Activated T-helper 1 cell treated with anti-CD3 and anti-CD28 coated beads, Interleukin-12 subunit alpha, Interleukin-12 subunit beta, Interleukin-2, Interleukin-4 antibody, amounts not matched to agents 30 ng/mL and 10 ng/mL and 1 ng/mL, durations not matched to agents 14 hours and 24 hours and 36 hours (primary cell): ENCODE measurements at regions not wholly inside any gene's neighbourhood (a gene's known extent, or its start where the extent isn't known, plus 50 kb on each side); places are given as distances from the start of the nearest gene placed in this dataset.
"Not testable (repeated sequence)": the region's sequence is repeated elsewhere in the genome, so short reads cannot be mapped to it uniquely, and the experiment has no call there.

Experiments used
- DNase-seq: peaks from one replicate; pipeline ENCODE4 v3.0.0; 2021; ENCODE audit warnings: low spot score
- H3K27ac Mint-ChIP-seq: one replicate; pipeline ENCODE4 v1.8.0; 2021; ENCODE audit warnings: mild to moderate bottlenecking, mixed read lengths
- H3K27me3 Mint-ChIP-seq: one replicate; pipeline ENCODE4 v1.8.0; 2022; ENCODE audit warnings: mild to moderate bottlenecking, moderate library complexity, mixed read lengths; ENCODE audit not compliant: insufficient read depth
- H3K36me3 Mint-ChIP-seq: one replicate; pipeline ENCODE4 v1.8.0; 2021; ENCODE audit warnings: low read depth, mixed read lengths
- H3K4me1 Mint-ChIP-seq: one replicate; pipeline ENCODE4 v1.8.0; 2021; ENCODE audit warnings: low read depth, mixed read lengths
- H3K4me3 Mint-ChIP-seq: one replicate; pipeline ENCODE4 v1.8.0; 2021; ENCODE audit warnings: mild to moderate bottlenecking, moderate library complexity, mixed read lengths
- H3K9me3 Mint-ChIP-seq: one replicate; pipeline ENCODE4 v1.8.0; 2021; ENCODE audit warnings: mixed read lengths
- intact Hi-C: fragments of 100-400 bp; cut with micrococcal nuclease; formaldehyde crosslinking; loops from one replicate; pipeline ENCODE4 v1.15.1; 2024

GRCh38 chr18:76600076-76600475, 105.0 kb upstream of the ZNF516 start:
- H3K4me3 Mint-ChIP-seq, H3K36me3 Mint-ChIP-seq, H3K9me3 Mint-ChIP-seq: not testable (repeated sequence)

GRCh38 chr18:76594966-76595365, 99.9 kb upstream of the ZNF516 start:
- Mint-ChIP-seq H3K9me3 (no peaks in the 10 kb centered on the region), H3K4me3 (no peak overlapping the region), H3K36me3 (no peaks in the 10 kb centered on the region), H3K27me3 (peaks cover 18% of the 10 kb centered on the region), H3K4me1 (no peaks in the 10 kb centered on the region), H3K27ac (no peak overlapping the region)
- no peak for DNase-seq
- intact Hi-C loops: no loop called here

More at GRCh38 chr18:76600076-76600475, 105.0 kb upstream of the ZNF516 start:
- H3K4me1 Mint-ChIP-seq, DNase-seq, intact Hi-C loops, H3K27me3 Mint-ChIP-seq, H3K27ac Mint-ChIP-seq: not testable (repeated sequence)

- Mint-ChIP-seq H3K27ac (no peak overlapping the region), H3K36me3 (no peaks in the 10 kb centered on the region), H3K27me3 (peaks cover 29% of the 10 kb centered on the region), H3K4me1 (no peaks in the 10 kb centered on the region), H3K9me3 (no peaks in the 10 kb centered on the region), H3K4me3 (no peak overlapping the region)
- no peak for DNase-seq
- intact Hi-C loops: no loop called here
Observed at GRCh38 chr18:76593843-76594242, 98.8 kb upstream of the ZNF516 start.

GRCh38 chr18:76592981-76593381, 97.9 kb upstream of the ZNF516 start:
- intact Hi-C loops: no loop called here
- no peak for DNase-seq
- Mint-ChIP-seq H3K9me3 (no peaks in the 10 kb centered on the region), H3K4me3 (no peak overlapping the region), H3K4me1 (no peaks in the 10 kb centered on the region), H3K36me3 (no peaks in the 10 kb centered on the region), H3K27ac (no peak overlapping the region), H3K27me3 (peaks cover 33% of the 10 kb centered on the region)

- no peak overlapping the region for H3K27ac Mint-ChIP-seq
- intact Hi-C loops: no loop called here
- no peaks in the 10 kb centered on the region for H3K4me1 Mint-ChIP-seq
- H3K9me3 Mint-ChIP-seq: no peaks in the 10 kb centered on the region
- H3K27me3 Mint-ChIP-seq: peaks cover 30% of the 10 kb centered on the region
- H3K36me3 Mint-ChIP-seq: no peaks in the 10 kb centered on the region
- no peak overlapping the region for H3K4me3 Mint-ChIP-seq
- no peak for DNase-seq
Observed at GRCh38 chr18:76592096-76592495, 97.1 kb upstream of the ZNF516 start.

- H3K27me3 Mint-ChIP-seq: peaks cover 26% of the 10 kb centered on the region
- H3K4me1 Mint-ChIP-seq: no peaks in the 10 kb centered on the region
- no peak for DNase-seq
- H3K36me3 Mint-ChIP-seq: no peaks in the 10 kb centered on the region
- intact Hi-C loops: no loop called here
- H3K27ac Mint-ChIP-seq: no peak overlapping the region
- H3K9me3 Mint-ChIP-seq: no peaks in the 10 kb centered on the region
- no peak overlapping the region for H3K4me3 Mint-ChIP-seq
Observed at GRCh38 chr18:76589866-76590265, 94.8 kb upstream of the ZNF516 start.

GRCh38 chr18:76589316-76589715, 94.3 kb upstream of the ZNF516 start:
- Mint-ChIP-seq H3K27ac (no peak overlapping the region), H3K4me3 (no peak overlapping the region), H3K27me3 (peaks cover 23% of the 10 kb centered on the region), H3K9me3 (no peaks in the 10 kb centered on the region), H3K36me3 (no peaks in the 10 kb centered on the region), H3K4me1 (no peaks in the 10 kb centered on the region)
- DNase-seq: no peak
- intact Hi-C loops: no loop called here

- no peaks in the 10 kb centered on the region for H3K9me3 Mint-ChIP-seq
- no peak overlapping the region for H3K27ac Mint-ChIP-seq
- no peaks in the 10 kb centered on the region for H3K36me3 Mint-ChIP-seq
- peaks cover 23% of the 10 kb centered on the region for H3K27me3 Mint-ChIP-seq
- intact Hi-C loops: no loop called here
- no peaks in the 10 kb centered on the region for H3K4me1 Mint-ChIP-seq
- DNase-seq: no peak
- H3K4me3 Mint-ChIP-seq: no peak overlapping the region
Observed at GRCh38 chr18:76588601-76589226, 93.7 kb upstream of the ZNF516 start.

- DNase-seq: no peak
- Mint-ChIP-seq H3K4me1 (no peaks in the 10 kb centered on the region), H3K27me3 (peaks cover 21% of the 10 kb centered on the region), H3K9me3 (no peaks in the 10 kb centered on the region), H3K27ac (no peak overlapping the region), H3K36me3 (no peaks in the 10 kb centered on the region), H3K4me3 (no peak overlapping the region)
- intact Hi-C loops: no loop called here
Observed at GRCh38 chr18:76587879-76588271, 92.8 kb upstream of the ZNF516 start.

GRCh38 chr18:76587147-76587878, 92.3 kb upstream of the ZNF516 start:
- Mint-ChIP-seq H3K4me1 (no peaks in the 10 kb centered on the region), H3K27me3 (peaks cover 21% of the 10 kb centered on the region), H3K9me3 (no peaks in the 10 kb centered on the region), H3K36me3 (no peaks in the 10 kb centered on the region), H3K4me3 (no peak overlapping the region), H3K27ac (no peak overlapping the region)
- DNase-seq: no peak
- intact Hi-C loops: no loop called here

GRCh38 chr18:76584414-76585310, 89.6 kb upstream of the ZNF516 start:
- Mint-ChIP-seq H3K9me3 (no peaks in the 10 kb centered on the region), H3K27ac (no peak overlapping the region), H3K36me3 (no peaks in the 10 kb centered on the region), H3K4me1 (no peaks in the 10 kb centered on the region), H3K27me3 (peaks cover 16% of the 10 kb centered on the region), H3K4me3 (no peak overlapping the region)
- intact Hi-C loops: no loop called here
- DNase-seq: no peak

- H3K36me3 Mint-ChIP-seq: no peaks in the 10 kb centered on the region
- H3K4me3 Mint-ChIP-seq: no peak overlapping the region
- no peak overlapping the region for H3K27ac Mint-ChIP-seq
- no peaks in the 10 kb centered on the region for H3K4me1 Mint-ChIP-seq
- H3K9me3 Mint-ChIP-seq: no peaks in the 10 kb centered on the region
- intact Hi-C loops: no loop called here
- DNase-seq: no peak
- H3K27me3 Mint-ChIP-seq: peaks cover 10% of the 10 kb centered on the region
Observed at GRCh38 chr18:76581261-76581660, 86.2 kb upstream of the ZNF516 start.
